SK-N-SH (cell line): ENCODE measurements at regions not wholly inside any gene's neighbourhood (a gene's known extent, or its start where the extent isn't known, plus 50 kb on each side); places are given as distances from the start of the nearest gene placed in this dataset.
A peak's percentile ranks its signal among the peaks of the same experiment; 100 is the strongest.

Source experiments
- CTCF ChIA-PET: fragments of 300-600, 350-600 bp; formaldehyde crosslinking; extraction: SDS; loops from one replicate; lab custom pipeline; 2021; lab: Yijun Ruan, JAX
- POLR2A ChIA-PET: fragments of 350-600 bp; sonication (Branson Sonifier 250); formaldehyde crosslinking; extraction: SDS; loops from one replicate; lab custom pipeline; 2020; ENCODE audit warnings: antibody characterized with exemption, inconsistent platforms; lab: Yijun Ruan, JAX
- DNase-seq: peaks from one replicate; pipeline ENCODE4 v3.0.0; 2012
- H2AFZ ChIP-seq: fragments of 200-600 bp; sonication (generic); 2 replicates; pipeline ENCODE4 v1.8.1; 2016; ENCODE audit warnings: antibody characterized with exemption, mild to moderate bottlenecking, low read depth
- H3F3A ChIP-seq: fragments of 200-600 bp; sonication (generic); replicated peaks from 2 replicates; pipeline ENCODE3; 2016; ENCODE audit warnings: antibody characterized with exemption, mild to moderate bottlenecking; ENCODE audit not compliant: insufficient read depth
- H3K27ac ChIP-seq, 2 experiments: fragments of 200-500 bp in 1 of 2; fragments of 200-600 bp in 1 of 2; sonication (Bioruptor generic) in 1 of 2; sonication (generic), shearing (Covaris generic) in 1 of 2; 2 replicates each; pipeline versions ENCODE4 v1.5.1 to v1.6.1; 2014 to 2016; ENCODE audit warnings: low read depth in 2 of 2, inconsistent platforms in 1 of 2, low read length in 1 of 2, mild to moderate bottlenecking in 1 of 2, mixed read lengths in 1 of 2
- H3K27me3 ChIP-seq: fragments of 200-600 bp; sonication (generic), shearing (Covaris generic); 2 replicates; pipeline ENCODE4 v1.6.1; 2016; ENCODE audit warnings: mixed run types; ENCODE audit not compliant: insufficient read depth
- H3K36me3 ChIP-seq, 2 experiments: fragments of 200-500 bp in 1 of 2; fragments of 200-600 bp in 1 of 2; sonication (Bioruptor generic) in 1 of 2; sonication (generic) in 1 of 2; replicated peaks in 1 of 2; 2 replicates each; pipeline versions ENCODE3 to v1.5.1; 2014 to 2016; ENCODE audit warnings: low read length in 1 of 2, mild to moderate bottlenecking in 1 of 2; ENCODE audit not compliant: insufficient read depth in 2 of 2, control insufficient read depth in 1 of 2
- H3K4me1 ChIP-seq, 2 experiments: fragments of 200-500 bp in 1 of 2; fragments of 200-600 bp in 1 of 2; sonication (Bioruptor generic) in 1 of 2; sonication (generic), shearing (Covaris generic) in 1 of 2; 2 replicates each; pipeline versions ENCODE4 v1.5.1 to v1.6.1; 2014 to 2016; ENCODE audit warnings: low read depth in 1 of 2, low read length in 1 of 2, mixed run types in 1 of 2; ENCODE audit not compliant: insufficient read depth in 2 of 2, control insufficient read depth in 1 of 2
- H3K4me2 ChIP-seq: fragments of 200-600 bp; sonication (generic), shearing (Covaris generic); 2 replicates; pipeline ENCODE4 v1.6.1; 2017; ENCODE audit warnings: mixed run types
- H3K4me3 ChIP-seq, 2 experiments: fragments of 200-500 bp in 1 of 2; fragments of 200-600 bp in 1 of 2; sonication (Bioruptor generic) in 1 of 2; sonication (generic), shearing (Covaris generic) in 1 of 2; 2 replicates each; pipeline versions ENCODE4 v1.5.1 to v1.8.1; 2014 to 2016; ENCODE audit warnings: low read depth in 2 of 2, inconsistent platforms in 1 of 2, low read length in 1 of 2, mild to moderate bottlenecking in 1 of 2, mixed read lengths in 1 of 2, moderate library complexity in 1 of 2
- H3K79me2 ChIP-seq: fragments of 200-600 bp; sonication (generic); 2 replicates; pipeline ENCODE4 v1.8.1; 2017; ENCODE audit warnings: mild to moderate bottlenecking; ENCODE audit not compliant: insufficient read depth
- H3K9ac ChIP-seq: fragments of 200-600 bp; sonication (generic); 2 replicates; pipeline ENCODE4 v1.6.1; 2017; ENCODE audit warnings: mixed run types
- H3K9me2 ChIP-seq: fragments of 200-600 bp; sonication (generic); 2 replicates; pipeline ENCODE4 v1.6.1; 2017; ENCODE audit warnings: mixed run types
- H3K9me3 ChIP-seq: fragments of 200-600 bp; sonication (generic); 2 replicates; pipeline ENCODE4 v1.6.1; 2017; ENCODE audit warnings: mixed run types, mild to moderate bottlenecking, moderate library complexity
- H4K20me1 ChIP-seq: fragments of 200-600 bp; sonication (generic); 2 replicates; pipeline ENCODE4 v1.6.1; 2017; ENCODE audit warnings: mild to moderate bottlenecking, mixed run types; ENCODE audit not compliant: insufficient read depth
- CHD2 ChIP-seq: fragments of 150-350 bp; IDR thresholded peaks from 2 replicates; pipeline ENCODE4 v1.6.1; 2018; ENCODE audit warnings: low read length; ENCODE audit not compliant: partially characterized antibody
- ELF1 ChIP-seq: IDR thresholded peaks from 2 replicates; pipeline ENCODE4 v1.4.0; 2012
- EP300 ChIP-seq, 2 experiments: IDR thresholded peaks; 2 replicates each; pipeline versions ENCODE4 v1.4.0 to v1.6.1; 2012; ENCODE audit warnings: borderline replicate concordance in 1 of 2, low read depth in 1 of 2, low read length in 1 of 2
- EZH2phosphoT487 ChIP-seq: fragments of 200-600 bp; sonication (generic); IDR thresholded peaks from 2 replicates; pipeline ENCODE4 v1.6.1; 2017; ENCODE audit warnings: low read depth, mixed run types, mild to moderate bottlenecking, antibody characterized with exemption, moderate library complexity, borderline replicate concordance
- FOXJ3 ChIP-seq: sonication (generic); formaldehyde crosslinking; IDR thresholded peaks from 2 replicates; pipeline ENCODE4 v1.5.1; 2020; ENCODE audit warnings: mild to moderate bottlenecking, missing genetic modification reagents
- FOXM1 ChIP-seq: IDR thresholded peaks from 2 replicates; pipeline ENCODE4 v1.4.0; 2012; ENCODE audit warnings: low read depth, mild to moderate bottlenecking
- GABPA ChIP-seq: IDR thresholded peaks from 2 replicates; pipeline ENCODE4 v1.4.0; 2012; ENCODE audit warnings: low read depth, mild to moderate bottlenecking
- JUND ChIP-seq: IDR thresholded peaks from 2 replicates; pipeline ENCODE4 v1.4.0; 2012
- MEF2A ChIP-seq: IDR thresholded peaks from 2 replicates; pipeline ENCODE4 v1.4.0; 2012; ENCODE audit warnings: low read depth, borderline replicate concordance
- MXI1 ChIP-seq: IDR thresholded peaks from 2 replicates; pipeline ENCODE4 v1.6.1; 2012; ENCODE audit warnings: mild to moderate bottlenecking, low read depth, low read length, improper control_type of control experiment
- NRF1 ChIP-seq: IDR thresholded peaks from 2 replicates; pipeline ENCODE4 v1.6.1; 2012; ENCODE audit warnings: low read depth, mild to moderate bottlenecking, low read length
- RCOR1 ChIP-seq: fragments of 150-350 bp; IDR thresholded peaks from 2 replicates; pipeline ENCODE4 v1.6.1; 2017; ENCODE audit warnings: antibody characterized with exemption, low read length
- RFX5 ChIP-seq: IDR thresholded peaks from 2 replicates; pipeline ENCODE4 v1.6.1; 2012; ENCODE audit warnings: mild to moderate bottlenecking, improper control_type of control experiment, low read length
- RXRA ChIP-seq: IDR thresholded peaks from 2 replicates; pipeline ENCODE4 v1.4.0; 2012; ENCODE audit warnings: low read depth, mild to moderate bottlenecking, borderline replicate concordance
- SIN3A ChIP-seq: IDR thresholded peaks from 2 replicates; pipeline ENCODE4 v1.6.1; 2012; ENCODE audit warnings: low read depth, mild to moderate bottlenecking, low read length, moderate library complexity, borderline replicate concordance
- SMC3 ChIP-seq: IDR thresholded peaks from 2 replicates; pipeline ENCODE4 v1.6.1; 2012; ENCODE audit warnings: low read depth, low read length, improper control_type of control experiment
- TAF1 ChIP-seq: IDR thresholded peaks from 2 replicates; pipeline ENCODE4 v1.6.1; 2012; ENCODE audit warnings: low read depth, mild to moderate bottlenecking, low read length, moderate library complexity, borderline replicate concordance
- TCF12 ChIP-seq: IDR thresholded peaks from 2 replicates; pipeline ENCODE4 v1.4.0; 2012
- TEAD4 ChIP-seq: IDR thresholded peaks from 2 replicates; pipeline ENCODE4 v1.4.0; 2012; ENCODE audit warnings: mild to moderate bottlenecking, borderline replicate concordance; ENCODE audit not compliant: insufficient read depth
- YY1 ChIP-seq: IDR thresholded peaks from 2 replicates; pipeline ENCODE4 v1.4.0; 2012; ENCODE audit warnings: low read depth, mild to moderate bottlenecking
- TF ChIP-seq, protein P1 (sequence below): IDR thresholded peaks from 2 replicates; pipeline ENCODE4 v1.6.1; 2012; ENCODE audit warnings: mild to moderate bottlenecking, low read depth, low read length, moderate library complexity
- TF ChIP-seq, protein P2 (sequence below): IDR thresholded peaks from 2 replicates; pipeline ENCODE4; 2012
- TF ChIP-seq, protein P3 (sequence below): fragments of 150-350 bp; IDR thresholded peaks from 2 replicates; pipeline ENCODE4 v1.6.1; 2017; ENCODE audit warnings: antibody characterized with exemption, low read length, low read depth, borderline replicate concordance

DNA sequence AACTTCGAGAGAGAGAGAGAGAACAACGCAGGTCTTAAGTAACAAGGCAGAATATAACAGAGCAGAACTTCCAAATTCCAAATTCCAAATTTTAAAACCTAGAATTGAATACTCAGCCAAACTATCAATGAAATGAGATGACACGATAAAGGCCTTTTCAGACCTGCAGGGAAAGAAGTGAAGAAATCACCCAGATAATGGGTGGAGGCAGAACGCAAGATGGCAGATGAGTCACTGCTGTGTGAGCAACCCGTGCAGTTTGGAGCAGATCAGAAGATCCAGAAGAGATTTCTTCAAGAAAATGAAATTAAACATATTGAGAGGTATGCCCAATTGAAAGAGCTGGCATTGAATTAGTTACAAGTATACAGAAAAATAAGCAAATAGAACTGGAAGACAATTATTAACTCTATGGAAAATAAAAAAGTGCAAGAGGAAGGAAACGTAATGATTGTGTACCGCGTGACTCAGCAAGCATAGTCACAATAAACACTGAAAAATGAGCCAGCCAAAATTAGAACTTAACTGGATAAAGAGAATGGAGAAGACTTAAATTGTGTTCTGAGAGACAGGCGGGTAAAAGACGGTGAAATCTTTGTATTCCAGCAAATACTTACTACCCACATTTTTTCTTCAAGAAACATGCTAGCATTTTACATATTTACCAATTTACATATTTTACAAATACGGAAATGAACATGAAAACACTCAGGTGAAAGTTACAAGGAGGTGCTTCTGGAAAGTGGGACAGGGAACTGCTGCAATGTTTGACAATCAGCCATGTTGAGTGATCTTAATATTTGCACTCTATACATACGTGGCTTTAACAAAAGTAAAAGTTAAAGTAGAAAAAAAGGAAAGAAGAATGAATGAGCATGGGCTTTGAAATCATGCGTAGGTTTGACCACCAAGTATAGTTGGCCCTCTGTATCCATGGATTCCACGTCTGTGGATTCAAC lies 87.9 kb upstream of the CDYL start (continued):
- TF ChIP-seq EP300 (IDR thresholded peaks at IDR 0.05; ENCODE audit: borderline replicate concordance in 1 of 2, low read depth in 1 of 2, low read length in 1 of 2) (no peak), SIN3A (no peak), NRF1 (no peak), TAF1 (no peak), JUND (peak; percentile 57), RFX5 (no peak), CHD2 (no peak), FOXM1 (no peak)
- TF ChIP-seq, protein P1, sequence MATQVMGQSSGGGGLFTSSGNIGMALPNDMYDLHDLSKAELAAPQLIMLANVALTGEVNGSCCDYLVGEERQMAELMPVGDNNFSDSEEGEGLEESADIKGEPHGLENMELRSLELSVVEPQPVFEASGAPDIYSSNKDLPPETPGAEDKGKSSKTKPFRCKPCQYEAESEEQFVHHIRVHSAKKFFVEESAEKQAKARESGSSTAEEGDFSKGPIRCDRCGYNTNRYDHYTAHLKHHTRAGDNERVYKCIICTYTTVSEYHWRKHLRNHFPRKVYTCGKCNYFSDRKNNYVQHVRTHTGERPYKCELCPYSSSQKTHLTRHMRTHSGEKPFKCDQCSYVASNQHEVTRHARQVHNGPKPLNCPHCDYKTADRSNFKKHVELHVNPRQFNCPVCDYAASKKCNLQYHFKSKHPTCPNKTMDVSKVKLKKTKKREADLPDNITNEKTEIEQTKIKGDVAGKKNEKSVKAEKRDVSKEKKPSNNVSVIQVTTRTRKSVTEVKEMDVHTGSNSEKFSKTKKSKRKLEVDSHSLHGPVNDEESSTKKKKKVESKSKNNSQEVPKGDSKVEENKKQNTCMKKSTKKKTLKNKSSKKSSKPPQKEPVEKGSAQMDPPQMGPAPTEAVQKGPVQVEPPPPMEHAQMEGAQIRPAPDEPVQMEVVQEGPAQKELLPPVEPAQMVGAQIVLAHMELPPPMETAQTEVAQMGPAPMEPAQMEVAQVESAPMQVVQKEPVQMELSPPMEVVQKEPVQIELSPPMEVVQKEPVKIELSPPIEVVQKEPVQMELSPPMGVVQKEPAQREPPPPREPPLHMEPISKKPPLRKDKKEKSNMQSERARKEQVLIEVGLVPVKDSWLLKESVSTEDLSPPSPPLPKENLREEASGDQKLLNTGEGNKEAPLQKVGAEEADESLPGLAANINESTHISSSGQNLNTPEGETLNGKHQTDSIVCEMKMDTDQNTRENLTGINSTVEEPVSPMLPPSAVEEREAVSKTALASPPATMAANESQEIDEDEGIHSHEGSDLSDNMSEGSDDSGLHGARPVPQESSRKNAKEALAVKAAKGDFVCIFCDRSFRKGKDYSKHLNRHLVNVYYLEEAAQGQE: no peak

DNA sequence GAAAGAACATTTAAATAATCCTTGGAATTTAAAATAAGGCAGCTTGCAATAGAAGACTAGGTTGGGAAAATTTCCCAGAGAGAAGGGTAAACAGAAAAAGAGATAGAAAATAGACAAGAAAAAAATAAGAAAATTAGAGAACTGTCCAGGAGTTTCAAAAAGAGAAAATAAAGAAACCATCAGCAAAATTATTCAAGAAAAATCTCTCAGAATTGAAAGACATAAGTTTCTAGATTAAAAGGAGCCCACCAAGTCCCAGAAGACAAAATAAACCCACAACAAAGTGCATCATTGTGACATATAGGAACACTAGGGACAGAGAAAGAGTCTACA lies 88.6 kb upstream of the CDYL start:
- Histone ChIP-seq H3K9me3 (no peaks in the 10 kb centered on the region), H3K4me2 (peak overlapping the region; percentile 8; the same call in 1 of the 2 replicates), H3K27me3 (no peaks in the 10 kb centered on the region; the same call in 1 of the 2 replicates), H3K36me3 (no peaks in the 10 kb centered on the region), H2AFZ (peak overlapping the region; percentile 94), H3K79me2 (no peaks in the 10 kb centered on the region), H3K27ac (peak overlapping the region; percentile 60 to 67; a peak in 3 of 4 replicates), H3K4me1 (no peaks in the 10 kb centered on the region), H3F3A (peaks cover 11% of the 10 kb centered on the region), H3K9me2 (no peaks in the 10 kb centered on the region), H4K20me1 (no peaks in the 10 kb centered on the region), H3K4me3 (no peak overlapping the region; a peak in 1 of 4 replicates), H3K9ac (0 out of 2 replicates have a peak overlapping the region, but pooled peaks have one; percentile 1)
- ChIA-PET CTCF (interaction anchor here (0.7 kb wide), 1 partner anchor 1836 kb away, joined by 3 read pairs; no protein-coding TSS in a partner anchor), POLR2A (no interaction called here)
- TF ChIP-seq ELF1 (no peak), FOXM1 (no peak), NRF1 (no peak), RXRA (no peak), GABPA (no peak), TEAD4 (no peak), YY1 (no peak), EZH2phosphoT487 (no peak), MEF2A (no peak), TCF12 (no peak), SMC3 (no peak), FOXJ3 (CRISPR knock-in tag) (no peak), MXI1 (no peak), RCOR1 (no peak)
- TF ChIP-seq, protein P2, sequence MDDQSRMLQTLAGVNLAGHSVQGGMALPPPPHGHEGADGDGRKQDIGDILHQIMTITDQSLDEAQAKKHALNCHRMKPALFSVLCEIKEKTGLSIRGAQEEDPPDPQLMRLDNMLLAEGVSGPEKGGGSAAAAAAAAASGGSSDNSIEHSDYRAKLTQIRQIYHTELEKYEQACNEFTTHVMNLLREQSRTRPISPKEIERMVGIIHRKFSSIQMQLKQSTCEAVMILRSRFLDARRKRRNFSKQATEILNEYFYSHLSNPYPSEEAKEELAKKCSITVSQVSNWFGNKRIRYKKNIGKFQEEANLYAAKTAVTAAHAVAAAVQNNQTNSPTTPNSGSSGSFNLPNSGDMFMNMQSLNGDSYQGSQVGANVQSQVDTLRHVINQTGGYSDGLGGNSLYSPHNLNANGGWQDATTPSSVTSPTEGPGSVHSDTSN: no peak
- TF ChIP-seq, protein P3, sequence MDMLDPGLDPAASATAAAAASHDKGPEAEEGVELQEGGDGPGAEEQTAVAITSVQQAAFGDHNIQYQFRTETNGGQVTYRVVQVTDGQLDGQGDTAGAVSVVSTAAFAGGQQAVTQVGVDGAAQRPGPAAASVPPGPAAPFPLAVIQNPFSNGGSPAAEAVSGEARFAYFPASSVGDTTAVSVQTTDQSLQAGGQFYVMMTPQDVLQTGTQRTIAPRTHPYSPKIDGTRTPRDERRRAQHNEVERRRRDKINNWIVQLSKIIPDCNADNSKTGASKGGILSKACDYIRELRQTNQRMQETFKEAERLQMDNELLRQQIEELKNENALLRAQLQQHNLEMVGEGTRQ: no peak
- no peak for DNase-seq
